Large intestine (tissue), 3 donors: ENCODE measurements at regions not wholly inside any gene's neighbourhood (a gene's known extent, or its start where the extent isn't known, plus 50 kb on each side); places are given as distances from the start of the nearest gene placed in this dataset.

Experiments used
- DNase-seq, 2 donors: peaks; one replicate each; pipeline versions ENCODE4 v3.0.0 to v3.0.0-alpha.2; 2013
- H3K27ac ChIP-seq: one replicate; pipeline ENCODE4 v1.5.1; 2013; ENCODE audit warnings: low read length
- H3K27me3 ChIP-seq: 2 replicates; pipeline ENCODE4 v1.6.1; 2013; ENCODE audit warnings: low read length; ENCODE audit not compliant: control insufficient read depth, insufficient read depth
- H3K36me3 ChIP-seq: 2 replicates; pipeline ENCODE4 v1.6.1; 2013; ENCODE audit warnings: low read length; ENCODE audit not compliant: control insufficient read depth, insufficient read depth
- H3K4me1 ChIP-seq: one replicate; pipeline ENCODE4 v1.6.1; 2013; ENCODE audit warnings: low read length; ENCODE audit not compliant: control insufficient read depth, insufficient read depth
- H3K4me3 ChIP-seq: one replicate; pipeline ENCODE4 v1.5.1; 2013; ENCODE audit warnings: low read length
- H3K9me3 ChIP-seq: one replicate; pipeline ENCODE4 v1.6.1; 2013; ENCODE audit warnings: mild to moderate bottlenecking, low read depth, low read length, moderate library complexity; ENCODE audit not compliant: control insufficient read depth
- WGBS: methylation state at CpG from one replicate; pipeline ENCODE4 v1.1.5; 2013; ENCODE audit warnings: low lambda C conversion rate; ENCODE audit not compliant: insufficient coverage; 5-methylcytosine and 5-hydroxymethylcytosine counted together

- WGBS = no CpG with 5 or more reads among the region's 1 CpG
- H3K36me3 ChIP-seq = no peaks in the 10 kb centered on the region
- H3K27ac ChIP-seq = no peak overlapping the region
- H3K4me3 ChIP-seq = no peak overlapping the region
- DNase-seq = no peak
- H3K4me1 ChIP-seq = no peaks in the 10 kb centered on the region
- peaks cover 2% of the 10 kb centered on the region for H3K9me3 ChIP-seq
- H3K27me3 ChIP-seq = peaks cover 4% of the 10 kb centered on the region
Observed at GRCh38 chr7:79702116-79702515, 248.6 kb upstream of the MAGI2 start.

- peaks cover 10% of the 10 kb centered on the region for H3K4me1 ChIP-seq
- DNase-seq = no peak
- peaks cover 30% of the 10 kb centered on the region for H3K27me3 ChIP-seq
- H3K4me3 ChIP-seq = no peak overlapping the region
- H3K27ac ChIP-seq = no peak overlapping the region
- no peaks in the 10 kb centered on the region for H3K36me3 ChIP-seq
- peaks cover 4% of the 10 kb centered on the region for H3K9me3 ChIP-seq
- WGBS = no CpG with 5 or more reads among the region's 3 CpGs
Observed at GRCh38 chr7:79692015-79692414, 238.5 kb upstream of the MAGI2 start.

- Histone ChIP-seq H3K27ac (no peak overlapping the region), H3K27me3 (peaks cover 28% of the 10 kb centered on the region), H3K4me1 (peaks cover 10% of the 10 kb centered on the region), H3K36me3 (no peaks in the 10 kb centered on the region), H3K4me3 (no peak overlapping the region), H3K9me3 (peaks cover 4% of the 10 kb centered on the region)
- peak; percentile 7 to 52 for DNase-seq
- no CpG with 5 or more reads among the region's 2 CpGs for WGBS
Observed at GRCh38 chr7:79691074-79691473, 237.6 kb upstream of the MAGI2 start.

GRCh38 chr7:79684384-79684783, 230.9 kb upstream of the MAGI2 start:
- H3K27me3 ChIP-seq = peaks cover 15% of the 10 kb centered on the region
- DNase-seq = no peak
- no peak overlapping the region for H3K27ac ChIP-seq
- no peaks in the 10 kb centered on the region for H3K4me1 ChIP-seq
- no CpG with 5 or more reads among the region's 2 CpGs for WGBS
- H3K36me3 ChIP-seq = no peaks in the 10 kb centered on the region
- no peak overlapping the region for H3K4me3 ChIP-seq
- no peaks in the 10 kb centered on the region for H3K9me3 ChIP-seq

- peaks cover 15% of the 10 kb centered on the region for H3K27me3 ChIP-seq
- 100% methylated on average over 1 of the region's 1 CpG for WGBS
- no peak overlapping the region for H3K4me3 ChIP-seq
- DNase-seq = no peak
- H3K27ac ChIP-seq = no peak overlapping the region
- no peaks in the 10 kb centered on the region for H3K4me1 ChIP-seq
- no peaks in the 10 kb centered on the region for H3K36me3 ChIP-seq
- H3K9me3 ChIP-seq = no peaks in the 10 kb centered on the region
Observed at GRCh38 chr7:79683916-79684315, 230.4 kb upstream of the MAGI2 start.

GRCh38 chr7:79683185-79683890, 229.9 kb upstream of the MAGI2 start:
- 85% methylated on average over 2 of the region's 3 CpGs for WGBS
- Histone ChIP-seq H3K27me3 (peaks cover 15% of the 10 kb centered on the region), H3K27ac (no peak overlapping the region), H3K9me3 (no peaks in the 10 kb centered on the region), H3K4me1 (no peaks in the 10 kb centered on the region), H3K4me3 (no peak overlapping the region), H3K36me3 (no peaks in the 10 kb centered on the region)
- no peak for DNase-seq

GRCh38 chr7:79681454-79681853, 228.0 kb upstream of the MAGI2 start:
- no peaks in the 10 kb centered on the region for H3K36me3 ChIP-seq
- WGBS = 80% methylated on average over 1 of the region's 8 CpGs

GRCh38 chr7:79673969-79674368, 220.5 kb upstream of the MAGI2 start:
- Histone ChIP-seq H3K27ac (no peak overlapping the region), H3K36me3 (no peaks in the 10 kb centered on the region), H3K9me3 (no peaks in the 10 kb centered on the region), H3K4me3 (no peak overlapping the region), H3K4me1 (no peaks in the 10 kb centered on the region), H3K27me3 (peaks cover 2% of the 10 kb centered on the region)
- WGBS = 40% methylated on average over 1 of the region's 3 CpGs
- no peak for DNase-seq

More at GRCh38 chr7:79681454-79681853, 228.0 kb upstream of the MAGI2 start:
- H3K4me1 ChIP-seq = no peaks in the 10 kb centered on the region
- no peaks in the 10 kb centered on the region for H3K9me3 ChIP-seq
- no peak overlapping the region for H3K4me3 ChIP-seq
- DNase-seq = no peak
- H3K27ac ChIP-seq = no peak overlapping the region
- H3K27me3 ChIP-seq = peaks cover 7% of the 10 kb centered on the region

- Histone ChIP-seq H3K36me3 (no peaks in the 10 kb centered on the region), H3K4me1 (no peaks in the 10 kb centered on the region), H3K9me3 (no peaks in the 10 kb centered on the region), H3K27me3 (peaks cover 2% of the 10 kb centered on the region), H3K27ac (no peak overlapping the region), H3K4me3 (no peak overlapping the region)
- DNase-seq = no peak
- WGBS = 0% methylated on average over 1 of the region's 1 CpG
Observed at GRCh38 chr7:79673421-79673820, 220.0 kb upstream of the MAGI2 start.

- Histone ChIP-seq H3K4me1 (no peaks in the 10 kb centered on the region), H3K27ac (no peak overlapping the region), H3K4me3 (no peak overlapping the region), H3K27me3 (peaks cover 2% of the 10 kb centered on the region), H3K36me3 (no peaks in the 10 kb centered on the region), H3K9me3 (no peaks in the 10 kb centered on the region)
- no peak for DNase-seq
- no CpG with 5 or more reads among the region's 3 CpGs for WGBS
Observed at GRCh38 chr7:79668292-79668691, 214.8 kb upstream of the MAGI2 start.

GRCh38 chr7:79666472-79666871, 213.0 kb upstream of the MAGI2 start:
- H3K36me3 ChIP-seq = no peaks in the 10 kb centered on the region
- 80% methylated on average over 1 of the region's 3 CpGs for WGBS

More at GRCh38 chr7:79666472-79666871, 213.0 kb upstream of the MAGI2 start:
- Histone ChIP-seq H3K27me3 (peaks cover 2% of the 10 kb centered on the region), H3K4me3 (no peak overlapping the region), H3K27ac (no peak overlapping the region), H3K9me3 (no peaks in the 10 kb centered on the region), H3K4me1 (no peaks in the 10 kb centered on the region)
- no peak for DNase-seq
